ENCODE measurements at regions not wholly inside any gene's neighbourhood (a gene's known extent, or its start where the extent isn't known, plus 50 kb on each side); places are given as distances from the start of the nearest gene placed in this dataset.

DNA sequence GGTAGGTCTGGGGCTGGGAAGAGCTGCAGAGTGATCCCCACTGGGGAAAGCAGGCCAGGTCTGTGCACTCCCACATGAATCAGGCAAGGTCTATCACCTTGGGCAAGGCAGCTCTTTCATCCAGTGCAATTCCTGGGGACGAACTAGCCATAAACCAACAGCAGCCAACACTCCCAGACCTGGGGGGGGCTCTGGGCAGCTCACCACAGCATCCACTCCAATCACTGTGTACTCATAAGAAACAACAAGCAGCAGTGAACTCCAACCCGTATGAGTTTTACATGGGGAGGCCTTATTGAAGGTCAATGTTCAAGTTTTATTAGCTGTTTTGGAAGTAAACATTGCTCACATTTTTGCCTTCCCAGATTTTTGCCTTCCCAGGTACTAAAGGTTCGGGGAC, 157.4 kb upstream of the NAV2 start:
- TF ChIP-seq RAD21 (IDR thresholded peaks at IDR 0.05; ENCODE audit: low read depth) (no peak), FOXM1 (IDR thresholded peaks at IDR 0.05; ENCODE audit: borderline replicate concordance, low read depth) (no peak), EP300 (IDR thresholded peaks at IDR 0.05; ENCODE audit: borderline replicate concordance) (no peak), TAF1 (IDR thresholded peaks at IDR 0.05; ENCODE audit: low read depth) (no peak), ZBTB7A (IDR thresholded peaks at IDR 0.05; ENCODE audit: low read depth) (no peak), CREB1 (IDR thresholded peaks at IDR 0.05; ENCODE audit: low read depth) (no peak), YY1 (IDR thresholded peaks at IDR 0.05; ENCODE audit: low read depth) (no peak), CEBPB (IDR thresholded peaks at IDR 0.05) (no peak), TEAD4 (IDR thresholded peaks at IDR 0.05) (no peak), NFIC (IDR thresholded peaks at IDR 0.05) (no peak), EGR1 (IDR thresholded peaks at IDR 0.05) (no peak)
- TF ChIP-seq, protein P1, sequence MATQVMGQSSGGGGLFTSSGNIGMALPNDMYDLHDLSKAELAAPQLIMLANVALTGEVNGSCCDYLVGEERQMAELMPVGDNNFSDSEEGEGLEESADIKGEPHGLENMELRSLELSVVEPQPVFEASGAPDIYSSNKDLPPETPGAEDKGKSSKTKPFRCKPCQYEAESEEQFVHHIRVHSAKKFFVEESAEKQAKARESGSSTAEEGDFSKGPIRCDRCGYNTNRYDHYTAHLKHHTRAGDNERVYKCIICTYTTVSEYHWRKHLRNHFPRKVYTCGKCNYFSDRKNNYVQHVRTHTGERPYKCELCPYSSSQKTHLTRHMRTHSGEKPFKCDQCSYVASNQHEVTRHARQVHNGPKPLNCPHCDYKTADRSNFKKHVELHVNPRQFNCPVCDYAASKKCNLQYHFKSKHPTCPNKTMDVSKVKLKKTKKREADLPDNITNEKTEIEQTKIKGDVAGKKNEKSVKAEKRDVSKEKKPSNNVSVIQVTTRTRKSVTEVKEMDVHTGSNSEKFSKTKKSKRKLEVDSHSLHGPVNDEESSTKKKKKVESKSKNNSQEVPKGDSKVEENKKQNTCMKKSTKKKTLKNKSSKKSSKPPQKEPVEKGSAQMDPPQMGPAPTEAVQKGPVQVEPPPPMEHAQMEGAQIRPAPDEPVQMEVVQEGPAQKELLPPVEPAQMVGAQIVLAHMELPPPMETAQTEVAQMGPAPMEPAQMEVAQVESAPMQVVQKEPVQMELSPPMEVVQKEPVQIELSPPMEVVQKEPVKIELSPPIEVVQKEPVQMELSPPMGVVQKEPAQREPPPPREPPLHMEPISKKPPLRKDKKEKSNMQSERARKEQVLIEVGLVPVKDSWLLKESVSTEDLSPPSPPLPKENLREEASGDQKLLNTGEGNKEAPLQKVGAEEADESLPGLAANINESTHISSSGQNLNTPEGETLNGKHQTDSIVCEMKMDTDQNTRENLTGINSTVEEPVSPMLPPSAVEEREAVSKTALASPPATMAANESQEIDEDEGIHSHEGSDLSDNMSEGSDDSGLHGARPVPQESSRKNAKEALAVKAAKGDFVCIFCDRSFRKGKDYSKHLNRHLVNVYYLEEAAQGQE (IDR thresholded peaks at IDR 0.05; ENCODE audit: low read depth): no peak
- TF ChIP-seq, protein P2, sequence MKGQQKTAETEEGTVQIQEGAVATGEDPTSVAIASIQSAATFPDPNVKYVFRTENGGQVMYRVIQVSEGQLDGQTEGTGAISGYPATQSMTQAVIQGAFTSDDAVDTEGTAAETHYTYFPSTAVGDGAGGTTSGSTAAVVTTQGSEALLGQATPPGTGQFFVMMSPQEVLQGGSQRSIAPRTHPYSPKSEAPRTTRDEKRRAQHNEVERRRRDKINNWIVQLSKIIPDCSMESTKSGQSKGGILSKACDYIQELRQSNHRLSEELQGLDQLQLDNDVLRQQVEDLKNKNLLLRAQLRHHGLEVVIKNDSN (IDR thresholded peaks at IDR 0.05): no peak
- TF ChIP-seq, protein P3, sequence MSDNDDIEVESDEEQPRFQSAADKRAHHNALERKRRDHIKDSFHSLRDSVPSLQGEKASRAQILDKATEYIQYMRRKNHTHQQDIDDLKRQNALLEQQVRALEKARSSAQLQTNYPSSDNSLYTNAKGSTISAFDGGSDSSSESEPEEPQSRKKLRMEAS (IDR thresholded peaks at IDR 0.05): no peak

DNA sequence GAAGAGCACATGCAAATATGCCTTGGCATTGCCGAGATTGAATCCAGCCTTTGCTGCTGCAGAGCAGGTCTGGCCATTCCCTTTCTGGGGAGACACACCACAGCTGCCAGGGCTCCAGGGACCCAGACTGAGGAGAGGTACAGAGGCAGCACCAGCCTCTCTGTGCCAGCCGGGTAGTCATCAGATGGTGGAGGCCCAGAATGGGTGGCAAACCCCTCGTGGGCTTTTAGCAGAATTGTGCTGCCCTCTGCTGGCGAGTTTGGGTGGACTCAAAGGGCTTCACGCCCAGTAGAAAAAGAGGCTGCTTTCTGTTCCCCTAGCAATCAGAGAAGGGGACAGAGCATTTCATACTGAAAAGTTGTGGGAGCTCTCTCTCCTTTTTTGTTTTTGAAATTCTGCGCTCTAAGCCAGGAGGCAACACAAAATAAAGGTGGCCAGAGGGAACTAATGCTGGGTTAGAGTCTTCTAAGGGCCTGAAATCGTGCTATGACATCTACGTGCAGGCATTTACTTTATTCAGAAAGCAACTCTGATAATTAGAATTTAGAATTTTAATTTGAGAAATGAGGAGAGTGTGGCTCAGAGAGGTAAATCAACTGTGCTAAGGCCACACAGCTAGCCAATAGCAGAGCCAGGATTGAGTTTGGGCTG, 158.8 kb upstream of the NAV2 start:
- TF ChIP-seq NFIC (IDR thresholded peaks at IDR 0.05): no peak
- TF ChIP-seq RAD21 (IDR thresholded peaks at IDR 0.05; ENCODE audit: low read depth): peak; percentile 87
- no peak for TF ChIP-seq EP300 (IDR thresholded peaks at IDR 0.05; ENCODE audit: borderline replicate concordance)

DNA sequence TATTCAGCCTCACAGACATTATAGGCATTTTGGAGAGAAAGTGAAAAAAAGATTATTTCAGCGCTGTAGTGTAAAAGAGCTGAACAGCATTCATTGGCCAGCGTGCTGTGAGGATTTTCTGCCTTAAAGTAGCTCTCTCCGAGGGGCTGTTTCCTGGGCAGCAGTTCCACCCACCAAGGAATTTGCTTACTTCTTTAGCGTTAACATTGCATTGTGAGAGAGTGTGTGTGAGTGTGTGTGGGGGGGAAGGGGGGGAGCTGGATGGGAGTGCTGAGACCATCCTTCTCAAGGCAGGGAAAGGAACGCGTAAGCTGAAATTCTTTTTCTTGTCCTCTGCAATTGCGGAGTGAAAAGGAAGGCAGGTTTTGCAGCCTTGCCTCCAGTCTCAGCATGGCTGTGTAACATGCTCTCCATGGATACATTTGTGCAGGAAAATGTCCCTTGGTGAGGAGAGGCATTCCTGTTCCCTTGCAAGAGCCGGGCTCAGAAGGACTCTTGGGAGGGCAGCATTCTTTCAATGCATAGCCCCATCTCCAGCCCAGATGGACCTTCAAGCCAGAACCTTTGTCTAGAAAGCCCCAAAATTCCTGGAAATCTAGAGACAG, 159.9 kb upstream of the NAV2 start:
- TF ChIP-seq NFIC (IDR thresholded peaks at IDR 0.05) (no peak), TEAD4 (IDR thresholded peaks at IDR 0.05) (no peak), EGR1 (IDR thresholded peaks at IDR 0.05) (no peak), RAD21 (IDR thresholded peaks at IDR 0.05; ENCODE audit: low read depth) (no peak), FOXM1 (IDR thresholded peaks at IDR 0.05; ENCODE audit: borderline replicate concordance, low read depth) (no peak), TAF1 (IDR thresholded peaks at IDR 0.05; ENCODE audit: low read depth) (no peak), CREB1 (IDR thresholded peaks at IDR 0.05; ENCODE audit: low read depth) (no peak), EP300 (IDR thresholded peaks at IDR 0.05; ENCODE audit: borderline replicate concordance) (no peak), CEBPB (IDR thresholded peaks at IDR 0.05) (no peak), TCF12 (IDR thresholded peaks at IDR 0.05; ENCODE audit: low read depth) (no peak), ZBTB7A (IDR thresholded peaks at IDR 0.05; ENCODE audit: low read depth) (no peak), YY1 (IDR thresholded peaks at IDR 0.05; ENCODE audit: low read depth) (no peak)
- TF ChIP-seq, protein P1 (IDR thresholded peaks at IDR 0.05; ENCODE audit: low read depth): no peak
- TF ChIP-seq, protein P2 (IDR thresholded peaks at IDR 0.05): no peak
- TF ChIP-seq, protein P3 (IDR thresholded peaks at IDR 0.05): no peak

DNA sequence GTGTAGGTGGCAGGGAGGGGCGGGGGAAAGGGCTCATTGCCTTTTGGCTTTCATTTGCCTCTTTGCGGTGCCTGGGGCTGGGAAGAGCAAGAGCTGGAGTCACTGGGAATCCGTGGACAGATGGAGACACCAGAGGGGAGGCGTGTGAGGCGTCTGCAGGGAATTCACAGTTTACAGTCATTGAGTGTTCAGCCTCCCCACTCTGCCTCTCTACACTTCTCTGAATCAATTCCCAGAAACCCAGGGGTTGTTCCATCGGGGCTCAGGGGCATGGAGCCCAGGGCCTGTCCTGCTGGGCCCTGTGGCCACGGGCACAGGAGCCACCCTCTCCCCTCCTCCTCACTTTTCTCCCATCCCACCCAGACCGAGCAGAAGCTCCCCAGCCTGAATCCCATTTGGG, 160.5 kb upstream of the NAV2 start:
- TF ChIP-seq, protein P1 (IDR thresholded peaks at IDR 0.05; ENCODE audit: low read depth): no peak
- TF ChIP-seq YY1 (IDR thresholded peaks at IDR 0.05; ENCODE audit: low read depth): no peak
- TF ChIP-seq, protein P2 (IDR thresholded peaks at IDR 0.05): no peak
- TF ChIP-seq, protein P3 (IDR thresholded peaks at IDR 0.05): no peak
- TF ChIP-seq TEAD4 (IDR thresholded peaks at IDR 0.05): no peak
- no peak for TF ChIP-seq EP300 (IDR thresholded peaks at IDR 0.05; ENCODE audit: borderline replicate concordance)
- TF ChIP-seq CEBPB (IDR thresholded peaks at IDR 0.05): no peak
- TF ChIP-seq CREB1 (IDR thresholded peaks at IDR 0.05; ENCODE audit: low read depth): no peak
- TF ChIP-seq TCF12 (IDR thresholded peaks at IDR 0.05; ENCODE audit: low read depth): no peak
- TF ChIP-seq TAF1 (IDR thresholded peaks at IDR 0.05; ENCODE audit: low read depth): no peak
- no peak for TF ChIP-seq RAD21 (IDR thresholded peaks at IDR 0.05; ENCODE audit: low read depth)
- no peak for TF ChIP-seq EGR1 (IDR thresholded peaks at IDR 0.05)
- TF ChIP-seq NFIC (IDR thresholded peaks at IDR 0.05): no peak
- TF ChIP-seq FOXM1 (IDR thresholded peaks at IDR 0.05; ENCODE audit: borderline replicate concordance, low read depth): no peak
- TF ChIP-seq ZBTB7A (IDR thresholded peaks at IDR 0.05; ENCODE audit: low read depth): no peak

Measured in Ishikawa (cell line).